GM12801 (cell line): ENCODE measurements at regions not wholly inside any gene's neighbourhood (a gene's known extent, or its start where the extent isn't known, plus 50 kb on each side); places are given as distances from the start of the nearest gene placed in this dataset.

Experiments used
- TF ChIP-seq, protein P1 (sequence below): IDR thresholded peaks from one replicate; pipeline ENCODE4 v1.5.1; 2011; ENCODE audit warnings: control low read depth; ENCODE audit not compliant: insufficient read length; ENCODE audit errors: extremely low read depth

DNA sequence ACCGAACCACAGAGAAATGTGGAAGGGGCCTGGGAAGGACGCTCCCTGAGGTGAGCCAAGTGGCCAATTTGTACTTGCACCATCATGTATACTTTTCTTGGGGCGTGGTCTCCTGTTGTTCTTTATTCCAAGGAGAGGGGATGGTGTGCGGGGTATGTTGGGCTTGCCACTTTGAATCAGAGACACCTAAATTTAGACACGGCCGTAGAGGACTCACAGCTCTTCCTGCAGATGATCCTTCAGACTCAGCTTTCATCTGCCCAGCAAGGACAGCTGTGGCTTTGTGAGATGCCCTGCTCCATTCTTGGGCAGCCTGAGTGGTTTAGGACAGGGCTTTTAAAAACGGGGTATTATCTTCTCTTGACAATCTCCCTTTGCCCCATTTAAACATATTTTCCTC, 473.2 kb downstream of the REEP3 start:
- TF ChIP-seq, protein P1, sequence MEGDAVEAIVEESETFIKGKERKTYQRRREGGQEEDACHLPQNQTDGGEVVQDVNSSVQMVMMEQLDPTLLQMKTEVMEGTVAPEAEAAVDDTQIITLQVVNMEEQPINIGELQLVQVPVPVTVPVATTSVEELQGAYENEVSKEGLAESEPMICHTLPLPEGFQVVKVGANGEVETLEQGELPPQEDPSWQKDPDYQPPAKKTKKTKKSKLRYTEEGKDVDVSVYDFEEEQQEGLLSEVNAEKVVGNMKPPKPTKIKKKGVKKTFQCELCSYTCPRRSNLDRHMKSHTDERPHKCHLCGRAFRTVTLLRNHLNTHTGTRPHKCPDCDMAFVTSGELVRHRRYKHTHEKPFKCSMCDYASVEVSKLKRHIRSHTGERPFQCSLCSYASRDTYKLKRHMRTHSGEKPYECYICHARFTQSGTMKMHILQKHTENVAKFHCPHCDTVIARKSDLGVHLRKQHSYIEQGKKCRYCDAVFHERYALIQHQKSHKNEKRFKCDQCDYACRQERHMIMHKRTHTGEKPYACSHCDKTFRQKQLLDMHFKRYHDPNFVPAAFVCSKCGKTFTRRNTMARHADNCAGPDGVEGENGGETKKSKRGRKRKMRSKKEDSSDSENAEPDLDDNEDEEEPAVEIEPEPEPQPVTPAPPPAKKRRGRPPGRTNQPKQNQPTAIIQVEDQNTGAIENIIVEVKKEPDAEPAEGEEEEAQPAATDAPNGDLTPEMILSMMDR, result no peak

DNA sequence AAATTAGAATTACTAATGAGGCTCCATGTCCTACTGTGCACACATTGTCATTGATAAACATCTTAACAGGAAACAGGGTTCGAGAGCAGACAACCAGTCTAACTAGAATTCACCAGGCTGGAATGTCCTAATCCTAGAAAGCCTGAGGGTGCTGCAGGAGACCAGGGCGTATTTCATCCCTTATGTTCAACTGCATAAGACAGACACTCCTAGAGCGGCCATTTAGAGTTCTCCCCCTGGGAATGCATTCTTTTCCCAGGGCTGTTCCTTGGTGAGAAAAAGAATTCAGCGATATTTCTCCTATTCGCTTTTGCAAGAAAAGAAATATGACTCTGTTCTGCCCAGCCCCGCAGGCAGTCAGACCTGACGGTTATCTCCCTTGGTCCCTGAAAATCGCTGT, 486.0 kb downstream of the REEP3 start:
- TF ChIP-seq, protein P1, result no peak

DNA sequence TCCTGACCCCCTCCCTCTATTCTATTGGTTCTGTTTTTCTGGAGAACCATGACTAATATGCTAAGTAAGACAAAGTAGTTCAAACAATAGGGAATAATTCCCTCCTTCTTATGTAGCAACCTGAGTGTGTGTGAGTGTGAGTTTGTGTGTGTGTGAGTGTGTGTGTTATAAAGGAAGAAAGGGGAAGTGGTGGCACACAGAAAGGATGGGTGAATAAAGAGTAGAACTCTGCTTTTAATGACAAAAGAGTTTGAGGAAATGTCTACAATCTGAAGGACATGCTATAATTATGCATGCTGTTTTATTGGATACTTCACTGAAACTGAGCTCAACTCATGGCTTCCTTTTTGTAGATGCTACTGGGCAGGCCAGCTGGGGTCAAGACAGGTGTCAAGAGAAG, 489.5 kb downstream of the REEP3 start:
- TF ChIP-seq, protein P1, result no peak

DNA sequence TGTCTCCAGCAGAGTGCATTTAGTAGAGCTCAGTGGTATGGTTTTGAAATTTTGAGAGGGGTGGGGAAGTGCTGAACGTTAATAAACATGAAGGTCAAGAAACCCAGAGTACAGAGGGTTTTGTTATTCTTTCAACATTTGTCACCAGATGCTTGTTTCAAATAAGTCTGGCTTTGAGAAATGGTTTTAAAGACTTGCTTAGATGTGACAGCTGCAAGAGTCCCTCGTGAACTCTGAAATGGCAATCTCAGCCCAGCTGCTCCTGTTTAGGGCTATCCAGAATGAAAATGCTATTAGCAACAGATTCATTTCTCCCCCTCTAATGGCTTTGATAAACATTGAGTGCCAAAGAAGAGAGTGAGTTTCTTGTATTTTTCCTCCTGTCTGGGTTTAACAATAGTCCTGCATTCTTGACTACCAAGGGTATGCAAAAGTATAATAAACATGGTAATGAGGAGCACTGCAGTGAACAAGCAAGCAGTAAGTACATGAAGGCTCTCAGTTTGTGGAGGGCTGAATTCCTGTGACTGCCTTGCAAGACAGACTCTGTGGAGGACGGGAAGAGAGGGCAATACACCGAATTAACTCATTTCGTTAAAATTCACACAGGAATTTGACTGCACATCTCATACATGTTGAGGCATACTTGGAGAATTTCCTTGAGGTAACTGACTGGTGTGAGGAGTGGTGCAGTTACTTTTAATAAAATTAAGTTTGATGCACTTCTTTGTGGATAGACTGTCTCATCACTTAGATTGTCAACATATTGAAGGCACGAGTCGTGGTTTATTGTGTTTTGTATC, 490.9 kb downstream of the REEP3 start:
- TF ChIP-seq, protein P1, result no peak

DNA sequence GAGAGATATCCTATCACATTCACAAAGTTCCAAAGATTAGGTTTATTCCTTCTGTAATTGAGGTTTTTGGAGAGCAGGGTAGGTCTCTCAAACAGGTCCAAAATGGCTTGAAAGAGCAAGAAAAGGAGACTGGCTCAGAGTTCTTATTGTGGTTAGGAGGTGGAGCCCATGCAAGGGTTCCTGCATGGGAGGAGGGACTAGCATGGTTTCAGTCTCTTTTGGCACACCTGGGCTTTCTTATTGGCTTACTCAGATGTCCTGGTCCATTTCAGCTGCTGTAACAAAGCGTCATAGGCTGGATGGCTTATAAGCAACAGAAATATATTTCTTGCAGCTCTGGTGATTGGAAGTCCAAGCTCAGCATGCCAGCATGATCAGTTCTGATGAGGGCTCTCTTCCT, 493.1 kb downstream of the REEP3 start:
- TF ChIP-seq, protein P1, result no peak

DNA sequence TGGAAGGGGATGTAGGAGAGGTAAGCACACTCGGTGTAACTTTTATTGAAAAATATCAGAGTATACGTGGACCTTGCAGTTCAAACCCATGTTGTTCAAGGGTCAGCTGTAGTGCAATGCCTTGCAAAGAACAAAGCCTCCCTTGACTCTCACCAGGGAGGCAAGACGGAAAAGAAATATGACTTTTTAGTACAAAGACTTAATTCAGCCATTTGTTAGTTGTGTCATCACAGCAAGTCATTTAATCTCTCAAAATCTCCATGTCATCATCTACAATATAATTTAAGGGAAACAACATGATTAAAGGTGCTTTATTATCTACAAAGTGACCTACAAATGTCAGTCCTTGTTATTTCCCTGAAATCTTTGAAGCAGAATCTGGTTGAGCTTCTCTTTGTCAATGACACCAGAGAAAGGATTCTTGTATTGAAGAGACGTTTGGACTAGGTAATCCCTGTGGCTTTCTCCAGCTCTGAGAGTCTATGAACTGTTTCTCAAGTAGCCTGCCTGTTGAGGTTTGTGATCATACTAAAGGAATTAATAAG, 502.8 kb downstream of the REEP3 start:
- TF ChIP-seq, protein P1, result no peak

DNA sequence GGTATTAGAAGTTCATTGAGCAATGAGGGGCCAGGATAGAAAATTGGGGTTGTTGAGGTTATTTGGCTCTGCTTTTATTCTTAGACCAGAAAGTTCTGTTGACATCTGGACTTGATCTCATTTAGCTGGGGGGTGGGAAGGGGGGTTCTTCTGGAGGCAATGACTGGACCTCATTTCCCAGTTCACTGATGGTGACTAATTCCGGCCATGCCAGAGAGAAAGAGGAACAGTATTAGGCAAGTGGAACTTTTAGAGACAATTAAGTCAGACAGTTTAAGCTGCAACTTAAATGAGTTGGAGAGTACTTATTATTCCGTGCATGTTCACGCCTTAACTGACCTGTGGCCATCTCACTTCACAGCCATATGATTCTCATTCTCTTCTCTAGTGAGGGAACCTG, 512.5 kb downstream of the REEP3 start:
- TF ChIP-seq, protein P1, result no peak
